ENCODE measurements at regions not wholly inside any gene's neighbourhood (a gene's known extent, or its start where the extent isn't known, plus 50 kb on each side); places are given as distances from the start of the nearest gene placed in this dataset.

GRCh38 chr7:33720870-33721269 is 184.5 kb upstream of the BMPER start:
- Histone ChIP-seq H3K9me3 (ENCODE audit: insufficient read depth, low read depth, low read length) (no peaks in the 10 kb centered on the region), H3K4me3 (ENCODE audit: insufficient read depth, low read depth, low read length) (no peak overlapping the region), H3K79me2 (ENCODE audit: insufficient read depth, low read length) (no peaks in the 10 kb centered on the region), H3K27ac (ENCODE audit: low read depth, low read length) (no peak overlapping the region), H3K9ac (ENCODE audit: low read length) (no peak overlapping the region), H3K4me2 (ENCODE audit: low read length) (no peak overlapping the region), H3K4me1 (ENCODE audit: insufficient read depth, low read length) (peaks cover 11% of the 10 kb centered on the region), H3K27me3 (ENCODE audit: insufficient read depth, low read length) (no peaks in the 10 kb centered on the region), H4K20me1 (ENCODE audit: insufficient read depth, low read length) (no peaks in the 10 kb centered on the region), H3K36me3 (ENCODE audit: insufficient read depth, low read length) (no peaks in the 10 kb centered on the region), H2AFZ (ENCODE audit: low read depth, low read length) (no peak overlapping the region)
- no peaks in the 10 kb centered on the region for H3K27me3 Mint-ChIP-seq (ENCODE audit: low read depth, unreplicated experiment)
- H3K4me1 Mint-ChIP-seq (ENCODE audit: low read depth, unreplicated experiment), result peaks cover 24% of the 10 kb centered on the region
- H3K36me3 Mint-ChIP-seq (ENCODE audit: low read depth, unreplicated experiment), result peaks cover 4% of the 10 kb centered on the region
- H3K27ac Mint-ChIP-seq (ENCODE audit: unreplicated experiment), result no peak overlapping the region
- H3K4me3 Mint-ChIP-seq (ENCODE audit: unreplicated experiment), result no peak overlapping the region
- TF ChIP-seq EZH2 (IDR thresholded peaks at IDR 0.05; ENCODE audit: insufficient read depth, low read length), result no peak
- TF ChIP-seq, protein P1, sequence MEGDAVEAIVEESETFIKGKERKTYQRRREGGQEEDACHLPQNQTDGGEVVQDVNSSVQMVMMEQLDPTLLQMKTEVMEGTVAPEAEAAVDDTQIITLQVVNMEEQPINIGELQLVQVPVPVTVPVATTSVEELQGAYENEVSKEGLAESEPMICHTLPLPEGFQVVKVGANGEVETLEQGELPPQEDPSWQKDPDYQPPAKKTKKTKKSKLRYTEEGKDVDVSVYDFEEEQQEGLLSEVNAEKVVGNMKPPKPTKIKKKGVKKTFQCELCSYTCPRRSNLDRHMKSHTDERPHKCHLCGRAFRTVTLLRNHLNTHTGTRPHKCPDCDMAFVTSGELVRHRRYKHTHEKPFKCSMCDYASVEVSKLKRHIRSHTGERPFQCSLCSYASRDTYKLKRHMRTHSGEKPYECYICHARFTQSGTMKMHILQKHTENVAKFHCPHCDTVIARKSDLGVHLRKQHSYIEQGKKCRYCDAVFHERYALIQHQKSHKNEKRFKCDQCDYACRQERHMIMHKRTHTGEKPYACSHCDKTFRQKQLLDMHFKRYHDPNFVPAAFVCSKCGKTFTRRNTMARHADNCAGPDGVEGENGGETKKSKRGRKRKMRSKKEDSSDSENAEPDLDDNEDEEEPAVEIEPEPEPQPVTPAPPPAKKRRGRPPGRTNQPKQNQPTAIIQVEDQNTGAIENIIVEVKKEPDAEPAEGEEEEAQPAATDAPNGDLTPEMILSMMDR (IDR thresholded peaks at IDR 0.05; ENCODE audit: insufficient read depth, low read depth, low read length), result no peak
- peaks cover 4% of the 10 kb centered on the region for H3K9me3 Mint-ChIP-seq (ENCODE audit: unreplicated experiment)
- no peak for FAIRE-seq
- no peak for DNase-seq (ENCODE audit: low read depth)

DNA sequence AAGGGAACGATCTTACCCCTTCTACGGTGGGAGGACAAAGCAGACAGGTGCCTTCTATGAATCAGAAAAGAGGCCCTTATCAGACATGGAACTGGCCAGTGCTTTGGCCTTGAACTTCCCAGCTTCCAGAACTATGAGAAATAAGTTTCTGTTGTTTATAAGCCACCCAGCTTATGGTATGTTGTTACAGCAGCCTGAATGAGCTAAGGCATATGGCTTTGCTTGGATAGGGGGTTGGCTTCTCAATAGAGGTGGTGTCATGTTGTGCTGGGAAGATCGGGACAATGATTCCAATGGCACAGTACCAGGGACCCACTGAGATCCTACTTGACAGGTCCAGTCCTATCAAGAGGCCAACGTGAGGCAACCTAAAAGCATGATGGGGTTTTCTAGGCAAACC is 183.4 kb upstream of the BMPER start:
- Histone ChIP-seq H3K79me2 (ENCODE audit: insufficient read depth, low read length) (no peaks in the 10 kb centered on the region), H3K27me3 (ENCODE audit: insufficient read depth, low read length) (no peaks in the 10 kb centered on the region), H3K9me3 (ENCODE audit: insufficient read depth, low read depth, low read length) (no peaks in the 10 kb centered on the region), H3K4me2 (ENCODE audit: low read length) (no peak overlapping the region), H3K36me3 (ENCODE audit: insufficient read depth, low read length) (no peaks in the 10 kb centered on the region), H3K4me3 (ENCODE audit: insufficient read depth, low read depth, low read length) (no peak overlapping the region), H4K20me1 (ENCODE audit: insufficient read depth, low read length) (no peaks in the 10 kb centered on the region), H2AFZ (ENCODE audit: low read depth, low read length) (no peak overlapping the region), H3K27ac (ENCODE audit: low read depth, low read length) (no peak overlapping the region), H3K9ac (ENCODE audit: low read length) (no peak overlapping the region), H3K4me1 (ENCODE audit: insufficient read depth, low read length) (peaks cover 15% of the 10 kb centered on the region)
- DNase-seq (ENCODE audit: low read depth) (no peak), FAIRE-seq (no peak)
- Mint-ChIP-seq H3K27me3 (ENCODE audit: low read depth, unreplicated experiment) (no peaks in the 10 kb centered on the region), H3K9me3 (ENCODE audit: unreplicated experiment) (peaks cover 6% of the 10 kb centered on the region), H3K4me3 (ENCODE audit: unreplicated experiment) (no peak overlapping the region), H3K36me3 (ENCODE audit: low read depth, unreplicated experiment) (peaks cover 4% of the 10 kb centered on the region), H3K27ac (ENCODE audit: unreplicated experiment) (no peak overlapping the region), H3K4me1 (ENCODE audit: low read depth, unreplicated experiment) (peaks cover 28% of the 10 kb centered on the region)
- TF ChIP-seq, protein P1 (IDR thresholded peaks at IDR 0.05; ENCODE audit: insufficient read depth, low read depth, low read length), result no peak
- TF ChIP-seq EZH2 (IDR thresholded peaks at IDR 0.05; ENCODE audit: insufficient read depth, low read length), result no peak

- no peak overlapping the region for H3K4me3 Mint-ChIP-seq (ENCODE audit: unreplicated experiment)
- H3K27ac Mint-ChIP-seq (ENCODE audit: unreplicated experiment), result peak overlapping the region; percentile 44
These were observed 182.8 kb upstream of the BMPER start for GRCh38 chr7:33722383-33723101.

More at GRCh38 chr7:33722383-33723101, 182.8 kb upstream of the BMPER start:
- Histone ChIP-seq H3K79me2 (ENCODE audit: insufficient read depth, low read length) (no peaks in the 10 kb centered on the region), H2AFZ (ENCODE audit: low read depth, low read length) (no peak overlapping the region), H3K27me3 (ENCODE audit: insufficient read depth, low read length) (no peaks in the 10 kb centered on the region), H3K36me3 (ENCODE audit: insufficient read depth, low read length) (no peaks in the 10 kb centered on the region), H3K9ac (ENCODE audit: low read length) (no peak overlapping the region), H4K20me1 (ENCODE audit: insufficient read depth, low read length) (no peaks in the 10 kb centered on the region), H3K4me2 (ENCODE audit: low read length) (peak overlapping the region; percentile 45), H3K4me1 (ENCODE audit: insufficient read depth, low read length) (peaks cover 15% of the 10 kb centered on the region), H3K9me3 (ENCODE audit: insufficient read depth, low read depth, low read length) (no peaks in the 10 kb centered on the region), H3K27ac (ENCODE audit: low read depth, low read length) (no peak overlapping the region), H3K4me3 (ENCODE audit: insufficient read depth, low read depth, low read length) (no peak overlapping the region)
- no peak for FAIRE-seq
- H3K27me3 Mint-ChIP-seq (ENCODE audit: low read depth, unreplicated experiment), result no peaks in the 10 kb centered on the region
- peaks cover 31% of the 10 kb centered on the region for H3K4me1 Mint-ChIP-seq (ENCODE audit: low read depth, unreplicated experiment)
- DNase-seq (ENCODE audit: low read depth), result peak; percentile 66
- H3K36me3 Mint-ChIP-seq (ENCODE audit: low read depth, unreplicated experiment), result peaks cover 4% of the 10 kb centered on the region
- H3K9me3 Mint-ChIP-seq (ENCODE audit: unreplicated experiment), result peaks cover 6% of the 10 kb centered on the region
- no peak for TF ChIP-seq EZH2 (IDR thresholded peaks at IDR 0.05; ENCODE audit: insufficient read depth, low read length)
- TF ChIP-seq, protein P1 (IDR thresholded peaks at IDR 0.05; ENCODE audit: insufficient read depth, low read depth, low read length), result no peak
